DOHH2 (cell line): ENCODE measurements at regions not wholly inside any gene's neighbourhood (a gene's known extent, or its start where the extent isn't known, plus 50 kb on each side); places are given as distances from the start of the nearest gene placed in this dataset.

ENCODE experiments used
- EZH2phosphoT487 ChIP-seq: fragments of 200-600 bp; sonication (generic); IDR thresholded peaks from 2 replicates; pipeline ENCODE4 v1.6.1; 2017; ENCODE audit warnings: borderline replicate concordance, mild to moderate bottlenecking, antibody characterized with exemption, low read length, moderate library complexity, mixed read lengths
- TF ChIP-seq, protein P1 (sequence below): fragments of 200-600 bp; sonication (generic); IDR thresholded peaks from one replicate; pipeline ENCODE4 v1.5.1; 2014; ENCODE audit warnings: antibody characterized with exemption, mild to moderate bottlenecking, low read depth, low read length; ENCODE audit not compliant: poor library complexity, severe bottlenecking

DNA sequence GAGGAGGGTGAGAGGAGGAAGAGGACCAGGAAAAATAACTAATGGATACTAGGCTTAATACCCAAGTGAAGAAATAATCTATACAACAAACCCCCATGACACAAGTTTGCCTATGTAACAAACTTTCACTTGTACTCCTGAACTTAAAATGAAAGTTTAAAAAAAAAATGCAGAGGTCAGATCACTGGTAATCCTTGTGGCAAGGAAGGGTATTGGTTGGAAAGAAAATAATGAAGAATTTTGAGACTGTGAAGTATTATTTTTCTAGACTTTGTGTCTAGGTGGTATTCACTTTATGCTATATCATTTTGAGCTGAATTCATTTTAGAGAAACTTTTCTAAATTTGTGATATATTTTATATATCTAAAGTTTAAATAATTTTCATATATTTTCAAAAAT is 547.5 kb downstream of the MMUT start:
- TF ChIP-seq, protein P1, sequence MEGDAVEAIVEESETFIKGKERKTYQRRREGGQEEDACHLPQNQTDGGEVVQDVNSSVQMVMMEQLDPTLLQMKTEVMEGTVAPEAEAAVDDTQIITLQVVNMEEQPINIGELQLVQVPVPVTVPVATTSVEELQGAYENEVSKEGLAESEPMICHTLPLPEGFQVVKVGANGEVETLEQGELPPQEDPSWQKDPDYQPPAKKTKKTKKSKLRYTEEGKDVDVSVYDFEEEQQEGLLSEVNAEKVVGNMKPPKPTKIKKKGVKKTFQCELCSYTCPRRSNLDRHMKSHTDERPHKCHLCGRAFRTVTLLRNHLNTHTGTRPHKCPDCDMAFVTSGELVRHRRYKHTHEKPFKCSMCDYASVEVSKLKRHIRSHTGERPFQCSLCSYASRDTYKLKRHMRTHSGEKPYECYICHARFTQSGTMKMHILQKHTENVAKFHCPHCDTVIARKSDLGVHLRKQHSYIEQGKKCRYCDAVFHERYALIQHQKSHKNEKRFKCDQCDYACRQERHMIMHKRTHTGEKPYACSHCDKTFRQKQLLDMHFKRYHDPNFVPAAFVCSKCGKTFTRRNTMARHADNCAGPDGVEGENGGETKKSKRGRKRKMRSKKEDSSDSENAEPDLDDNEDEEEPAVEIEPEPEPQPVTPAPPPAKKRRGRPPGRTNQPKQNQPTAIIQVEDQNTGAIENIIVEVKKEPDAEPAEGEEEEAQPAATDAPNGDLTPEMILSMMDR, result no peak
- no peak for TF ChIP-seq EZH2phosphoT487
